Breast epithelium (tissue), 3 donors: ENCODE measurements at regions not wholly inside any gene's neighbourhood (a gene's known extent, or its start where the extent isn't known, plus 50 kb on each side); places are given as distances from the start of the nearest gene placed in this dataset.

ENCODE experiments used
- POLR2A ChIP-seq: fragments of 450-650 bp; IDR thresholded peaks from one replicate; pipeline ENCODE4 v1.6.1; 2016; ENCODE audit warnings: antibody characterized with exemption, mild to moderate bottlenecking, moderate library complexity
- POLR2AphosphoS5 ChIP-seq, 3 donors: sonication (generic); formaldehyde crosslinking; IDR thresholded peaks; one replicate each; pipeline ENCODE4 v1.6.1; 2017; ENCODE audit warnings: antibody characterized with exemption in 3 of 3
- TF ChIP-seq, protein P1 (sequence below), 3 donors: fragments of 450-650 bp; IDR thresholded peaks; one replicate each; pipeline ENCODE4 v1.5.1; 2016 to 2017; ENCODE audit warnings: antibody characterized with exemption in 3 of 3, mild to moderate bottlenecking in 3 of 3, moderate library complexity in 3 of 3

DNA sequence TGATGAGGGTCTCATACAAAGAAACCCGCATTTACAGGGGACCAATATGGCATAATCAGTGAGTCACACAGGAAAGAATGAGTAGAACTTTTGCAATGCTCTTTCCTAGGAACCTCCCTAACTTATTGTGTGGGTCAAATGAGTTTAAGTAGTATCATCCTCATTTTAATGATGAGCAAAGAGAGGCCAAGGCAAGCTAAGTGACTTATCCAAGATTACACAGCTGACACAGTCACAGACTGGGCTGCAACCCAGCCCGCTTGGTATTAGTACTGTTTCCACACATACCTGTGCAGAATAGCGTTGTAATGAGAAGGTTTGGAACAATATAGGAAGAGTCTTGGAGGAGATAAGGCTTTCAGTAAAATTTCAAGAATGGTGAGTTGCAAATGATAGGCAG, 91.0 kb upstream of the PPP1R2C start:
- TF ChIP-seq POLR2A = no peak
- TF ChIP-seq, protein P1, sequence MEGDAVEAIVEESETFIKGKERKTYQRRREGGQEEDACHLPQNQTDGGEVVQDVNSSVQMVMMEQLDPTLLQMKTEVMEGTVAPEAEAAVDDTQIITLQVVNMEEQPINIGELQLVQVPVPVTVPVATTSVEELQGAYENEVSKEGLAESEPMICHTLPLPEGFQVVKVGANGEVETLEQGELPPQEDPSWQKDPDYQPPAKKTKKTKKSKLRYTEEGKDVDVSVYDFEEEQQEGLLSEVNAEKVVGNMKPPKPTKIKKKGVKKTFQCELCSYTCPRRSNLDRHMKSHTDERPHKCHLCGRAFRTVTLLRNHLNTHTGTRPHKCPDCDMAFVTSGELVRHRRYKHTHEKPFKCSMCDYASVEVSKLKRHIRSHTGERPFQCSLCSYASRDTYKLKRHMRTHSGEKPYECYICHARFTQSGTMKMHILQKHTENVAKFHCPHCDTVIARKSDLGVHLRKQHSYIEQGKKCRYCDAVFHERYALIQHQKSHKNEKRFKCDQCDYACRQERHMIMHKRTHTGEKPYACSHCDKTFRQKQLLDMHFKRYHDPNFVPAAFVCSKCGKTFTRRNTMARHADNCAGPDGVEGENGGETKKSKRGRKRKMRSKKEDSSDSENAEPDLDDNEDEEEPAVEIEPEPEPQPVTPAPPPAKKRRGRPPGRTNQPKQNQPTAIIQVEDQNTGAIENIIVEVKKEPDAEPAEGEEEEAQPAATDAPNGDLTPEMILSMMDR (IDR thresholded peaks at IDR 0.05) = no peak
- no peak for TF ChIP-seq POLR2AphosphoS5 (IDR thresholded peaks at IDR 0.05)
